Vagina (tissue), 2 donors: ENCODE measurements at regions not wholly inside any gene's neighbourhood (a gene's known extent, or its start where the extent isn't known, plus 50 kb on each side); places are given as distances from the start of the nearest gene placed in this dataset.

ENCODE experiments used
- DNase-seq, 2 donors: peaks; one replicate each; pipeline ENCODE4 v3.0.0-alpha.2; 2017; ENCODE audit errors: extremely low spot score in 2 of 2
- H3K27ac ChIP-seq: fragments of 200-600 bp; sonication (generic); one replicate; pipeline ENCODE4 v1.5.1; 2019
- H3K27me3 ChIP-seq: fragments of 200-600 bp; sonication (generic); one replicate; pipeline ENCODE4 v1.5.1; 2019
- H3K36me3 ChIP-seq, 2 donors: fragments of 200-600 bp; sonication (generic); one replicate each; pipeline ENCODE4 v1.5.1; 2017 to 2019
- H3K4me1 ChIP-seq: fragments of 200-600 bp; sonication (generic); one replicate; pipeline ENCODE4 v1.5.1; 2019
- H3K4me3 ChIP-seq, 2 donors: fragments of 200-600 bp; sonication (generic); 1 replicate in 1 of 2; 2 replicates in 1 of 2; pipeline ENCODE4 v1.5.1; 2016 to 2019
- H3K9me3 ChIP-seq: fragments of 200-600 bp; sonication (generic); one replicate; pipeline ENCODE4 v1.5.1; 2019
- POLR2A ChIP-seq, 2 donors: fragments of 450-650 bp; IDR thresholded peaks; one replicate each; pipeline ENCODE4 v1.6.1; 2017; ENCODE audit warnings: antibody characterized with exemption in 2 of 2, mild to moderate bottlenecking in 2 of 2, moderate library complexity in 2 of 2
- POLR2AphosphoS5 ChIP-seq, 2 donors: sonication (generic); formaldehyde crosslinking; IDR thresholded peaks; one replicate each; pipeline ENCODE4 v1.9.0; 2017; ENCODE audit warnings: antibody characterized with exemption in 2 of 2, mild to moderate bottlenecking in 2 of 2, low read depth in 1 of 2; ENCODE audit not compliant: insufficient read depth in 1 of 2
- intact Hi-C: fragments of 100-400 bp; cut with DNase I; formaldehyde crosslinking; loops from one replicate; pipeline ENCODE4 v1.15.1; 2023
- TF ChIP-seq, protein P1 (sequence below), 3 experiments: fragments of 450-650 bp in 2 of 3; fragments of 200-600 bp in 1 of 3; sonication (generic) in 1 of 3; IDR thresholded peaks; one replicate each; pipeline ENCODE4 v1.5.1; 2017 to 2019; ENCODE audit warnings: antibody characterized with exemption in 3 of 3, mild to moderate bottlenecking in 2 of 3, moderate library complexity in 2 of 3

DNA sequence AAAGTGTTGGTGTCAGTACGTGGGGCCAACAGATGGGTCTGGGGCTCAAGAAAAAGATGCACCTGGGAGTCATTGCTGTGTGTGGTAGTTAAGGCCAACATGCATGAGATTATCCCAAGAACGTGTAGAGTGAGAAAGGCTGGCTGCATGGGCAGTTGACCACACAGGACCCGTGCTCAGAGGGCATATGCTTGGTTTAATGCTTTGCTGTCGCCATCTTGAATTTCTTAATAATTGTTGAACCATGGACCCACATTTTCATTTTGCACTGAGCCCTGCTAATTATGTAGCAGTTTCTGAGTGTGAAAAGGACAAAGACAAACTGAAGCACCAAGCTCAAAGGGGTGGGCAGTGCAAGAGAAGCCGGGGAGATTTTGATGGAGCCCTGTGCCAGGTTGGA, 148.1 kb downstream of the CYP26B1 start:
- no peaks in the 10 kb centered on the region for H3K4me1 ChIP-seq
- TF ChIP-seq POLR2A (IDR thresholded peaks at IDR 0.05) (no peak), POLR2AphosphoS5 (IDR thresholded peaks at IDR 0.05; ENCODE audit: insufficient read depth in 1 of 2, low read depth in 1 of 2) (no peak)
- TF ChIP-seq, protein P1, sequence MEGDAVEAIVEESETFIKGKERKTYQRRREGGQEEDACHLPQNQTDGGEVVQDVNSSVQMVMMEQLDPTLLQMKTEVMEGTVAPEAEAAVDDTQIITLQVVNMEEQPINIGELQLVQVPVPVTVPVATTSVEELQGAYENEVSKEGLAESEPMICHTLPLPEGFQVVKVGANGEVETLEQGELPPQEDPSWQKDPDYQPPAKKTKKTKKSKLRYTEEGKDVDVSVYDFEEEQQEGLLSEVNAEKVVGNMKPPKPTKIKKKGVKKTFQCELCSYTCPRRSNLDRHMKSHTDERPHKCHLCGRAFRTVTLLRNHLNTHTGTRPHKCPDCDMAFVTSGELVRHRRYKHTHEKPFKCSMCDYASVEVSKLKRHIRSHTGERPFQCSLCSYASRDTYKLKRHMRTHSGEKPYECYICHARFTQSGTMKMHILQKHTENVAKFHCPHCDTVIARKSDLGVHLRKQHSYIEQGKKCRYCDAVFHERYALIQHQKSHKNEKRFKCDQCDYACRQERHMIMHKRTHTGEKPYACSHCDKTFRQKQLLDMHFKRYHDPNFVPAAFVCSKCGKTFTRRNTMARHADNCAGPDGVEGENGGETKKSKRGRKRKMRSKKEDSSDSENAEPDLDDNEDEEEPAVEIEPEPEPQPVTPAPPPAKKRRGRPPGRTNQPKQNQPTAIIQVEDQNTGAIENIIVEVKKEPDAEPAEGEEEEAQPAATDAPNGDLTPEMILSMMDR (IDR thresholded peaks at IDR 0.05): no peak
- peak in 1 of 2 donors; percentile 77 for DNase-seq
- no peaks in the 10 kb centered on the region for H3K36me3 ChIP-seq
- intact Hi-C loops: no loop called here
- H3K9me3 ChIP-seq: no peaks in the 10 kb centered on the region
- no peaks in the 10 kb centered on the region for H3K27me3 ChIP-seq
- no peak overlapping the region for H3K27ac ChIP-seq
- H3K4me3 ChIP-seq: no peak overlapping the region

DNA sequence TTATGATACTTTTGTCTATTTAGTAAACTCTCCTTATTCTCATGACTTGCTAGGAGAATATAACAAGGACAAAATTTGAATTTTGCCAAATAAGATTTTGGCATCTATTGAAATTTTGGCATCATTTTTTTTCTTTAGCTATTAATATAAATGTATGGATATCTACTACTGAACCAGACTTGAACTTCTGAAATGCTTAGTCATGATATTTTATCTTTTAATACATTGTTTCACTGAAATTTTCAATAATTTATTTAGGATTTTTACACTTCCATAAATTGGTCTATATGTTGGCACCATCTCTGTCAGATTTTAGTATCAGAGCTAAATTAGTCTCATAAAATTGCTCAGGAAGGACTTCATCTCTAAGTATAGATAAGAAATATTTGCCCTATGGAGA, 149.8 kb downstream of the CYP26B1 start:
- no peaks in the 10 kb centered on the region for H3K9me3 ChIP-seq
- no peaks in the 10 kb centered on the region for H3K27me3 ChIP-seq
- H3K27ac ChIP-seq: no peak overlapping the region
- no peaks in the 10 kb centered on the region for H3K36me3 ChIP-seq
- no peak overlapping the region for H3K4me3 ChIP-seq
- no peaks in the 10 kb centered on the region for H3K4me1 ChIP-seq
- intact Hi-C loops: no loop called here
- TF ChIP-seq, protein P1 (IDR thresholded peaks at IDR 0.05): no peak
- TF ChIP-seq POLR2AphosphoS5 (IDR thresholded peaks at IDR 0.05; ENCODE audit: insufficient read depth in 1 of 2, low read depth in 1 of 2): no peak
- no peak for TF ChIP-seq POLR2A (IDR thresholded peaks at IDR 0.05)
- no peak for DNase-seq

DNA sequence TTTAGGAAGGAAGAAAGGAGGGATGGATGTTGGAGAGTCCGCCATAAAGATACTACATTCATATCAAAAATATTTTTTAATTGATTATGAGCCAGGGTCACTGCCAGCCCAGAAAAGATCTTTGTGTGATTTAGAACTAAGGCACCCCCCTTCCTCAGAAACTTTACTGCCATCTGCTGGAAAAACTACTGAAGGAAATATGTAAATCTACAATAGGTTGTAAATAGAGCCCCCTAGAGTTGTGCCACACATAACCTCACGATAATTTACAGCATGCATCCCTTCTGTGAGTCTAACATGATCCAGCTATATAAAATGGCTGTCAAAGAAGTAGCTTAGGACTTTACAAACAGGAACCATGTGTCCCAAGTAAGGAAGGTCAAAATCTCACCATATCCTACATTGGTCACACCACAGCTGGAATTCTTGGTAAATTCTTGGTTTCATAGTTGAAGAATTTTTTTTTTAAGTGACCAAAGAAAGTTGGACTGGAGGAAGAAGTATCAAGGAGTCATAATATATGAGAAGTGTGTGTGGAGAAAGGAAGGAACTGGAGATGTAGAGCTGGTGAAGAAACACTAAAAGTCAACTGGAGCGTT, 152.5 kb downstream of the CYP26B1 start:
- Histone ChIP-seq H3K36me3 (no peaks in the 10 kb centered on the region), H3K27me3 (no peaks in the 10 kb centered on the region), H3K4me1 (no peaks in the 10 kb centered on the region), H3K9me3 (no peaks in the 10 kb centered on the region), H3K27ac (no peak overlapping the region), H3K4me3 (no peak overlapping the region)
- intact Hi-C loops: no loop called here
- TF ChIP-seq POLR2A (IDR thresholded peaks at IDR 0.05) (no peak), POLR2AphosphoS5 (IDR thresholded peaks at IDR 0.05; ENCODE audit: insufficient read depth in 1 of 2, low read depth in 1 of 2) (no peak)
- TF ChIP-seq, protein P1 (IDR thresholded peaks at IDR 0.05): peak in 1 of 3 experiments; percentile 26
- no peak for DNase-seq

DNA sequence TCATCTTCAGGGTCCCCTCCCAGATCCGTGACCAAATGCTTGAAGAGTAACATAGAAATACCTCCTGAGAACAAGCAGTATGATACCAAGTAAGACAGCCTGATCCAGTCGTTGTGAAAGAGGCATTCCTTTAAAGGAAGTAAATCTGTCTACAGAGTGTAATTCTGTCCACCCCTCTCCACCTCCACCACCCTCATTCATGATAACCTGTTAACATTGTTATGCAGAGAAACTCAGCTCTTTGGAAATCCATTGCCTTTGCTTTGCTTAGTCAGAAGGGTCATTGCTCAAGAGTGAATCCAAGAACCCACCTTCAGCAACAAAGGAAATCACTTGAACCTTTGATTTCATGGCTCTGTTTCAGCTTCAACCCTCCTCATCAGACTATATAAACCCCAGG, 155.6 kb downstream of the CYP26B1 start:
- no peak for DNase-seq
- H3K4me3 ChIP-seq: no peak overlapping the region
- intact Hi-C loops: no loop called here
- H3K4me1 ChIP-seq: no peaks in the 10 kb centered on the region
- TF ChIP-seq POLR2A (IDR thresholded peaks at IDR 0.05) (no peak), POLR2AphosphoS5 (IDR thresholded peaks at IDR 0.05; ENCODE audit: insufficient read depth in 1 of 2, low read depth in 1 of 2) (no peak)
- TF ChIP-seq, protein P1 (IDR thresholded peaks at IDR 0.05): no peak
- no peaks in the 10 kb centered on the region for H3K36me3 ChIP-seq
- no peaks in the 10 kb centered on the region for H3K27me3 ChIP-seq
- H3K9me3 ChIP-seq: no peaks in the 10 kb centered on the region
- H3K27ac ChIP-seq: no peak overlapping the region

DNA sequence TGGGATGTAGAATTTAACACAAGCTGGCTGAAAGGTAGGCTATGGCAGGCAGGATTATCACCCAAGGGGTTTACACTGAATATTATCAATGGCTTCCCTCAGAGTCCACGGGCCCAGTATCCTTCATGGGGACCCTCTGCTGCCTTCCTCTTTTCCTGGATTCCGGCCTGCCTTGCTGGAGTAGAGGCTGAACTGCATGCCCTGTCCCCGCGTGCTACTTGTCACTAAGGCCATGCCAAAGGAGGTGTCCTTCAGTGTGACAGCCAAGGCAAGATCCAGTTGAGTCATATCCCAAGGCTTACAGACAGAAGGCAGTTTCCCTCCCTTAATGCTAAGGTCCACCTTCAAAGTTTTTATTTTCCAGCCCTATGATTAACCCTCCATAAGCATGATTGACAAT, 156.3 kb downstream of the CYP26B1 start:
- no peak for DNase-seq
- Histone ChIP-seq H3K27ac (no peak overlapping the region), H3K36me3 (no peaks in the 10 kb centered on the region), H3K9me3 (no peaks in the 10 kb centered on the region), H3K4me1 (no peaks in the 10 kb centered on the region), H3K4me3 (no peak overlapping the region), H3K27me3 (no peaks in the 10 kb centered on the region)
- intact Hi-C loops: no loop called here
- TF ChIP-seq POLR2AphosphoS5 (IDR thresholded peaks at IDR 0.05; ENCODE audit: insufficient read depth in 1 of 2, low read depth in 1 of 2) (no peak), POLR2A (IDR thresholded peaks at IDR 0.05) (no peak)
- TF ChIP-seq, protein P1 (IDR thresholded peaks at IDR 0.05): no peak
